GM23338 (cell line): ENCODE measurements at regions not wholly inside any gene's neighbourhood (a gene's known extent, or its start where the extent isn't known, plus 50 kb on each side); places are given as distances from the start of the nearest gene placed in this dataset.

ENCODE experiments used
- ATAC-seq: fragments of 200-7000 bp; cut with Tn5 transposase; 3 replicates; pipeline ENCODE4 v1.9.1; 2020
- DNase-seq: peaks from one replicate; pipeline ENCODE4 v3.0.0-alpha.2; 2015; ENCODE audit warnings: low spot score
- H2AFZ ChIP-seq: fragments of 200-600 bp; sonication (generic); 2 replicates; pipeline ENCODE4 v1.8.0; 2016; ENCODE audit warnings: antibody characterized with exemption, mild to moderate bottlenecking, moderate library complexity
- H3F3A ChIP-seq: fragments of 200-600 bp; sonication (generic); replicated peaks from 2 replicates; pipeline ENCODE4 v1.8.0; 2017; ENCODE audit warnings: antibody characterized with exemption, mixed run types, low read depth
- H3K27ac ChIP-seq: fragments of 200-600 bp; sonication (generic); 2 replicates; pipeline ENCODE4 v1.6.1; 2016; ENCODE audit warnings: low read depth
- H3K27me3 ChIP-seq: fragments of 200-600 bp; sonication (generic); 2 replicates; pipeline ENCODE4 v1.8.0; 2016; ENCODE audit warnings: mild to moderate bottlenecking, mixed run types, moderate library complexity; ENCODE audit not compliant: insufficient read depth
- H3K36me3 ChIP-seq: fragments of 200-600 bp; sonication (generic); 2 replicates; pipeline ENCODE4 v1.8.0; 2016; ENCODE audit warnings: mild to moderate bottlenecking; ENCODE audit not compliant: insufficient read depth
- H3K4me1 ChIP-seq: fragments of 200-600 bp; sonication (generic); 2 replicates; pipeline ENCODE4 v1.8.0; 2016; ENCODE audit warnings: mild to moderate bottlenecking, moderate library complexity; ENCODE audit not compliant: insufficient read depth
- H3K4me2 ChIP-seq: fragments of 200-600 bp; sonication (generic); 2 replicates; pipeline ENCODE4 v1.7.1; 2017; ENCODE audit warnings: mixed run types
- H3K4me3 ChIP-seq: fragments of 200-600 bp; sonication (generic); 2 replicates; pipeline ENCODE4 v1.6.1; 2016; ENCODE audit warnings: mixed run types
- H3K79me2 ChIP-seq: fragments of 200-600 bp; sonication (generic); replicated peaks from 2 replicates; pipeline ENCODE4 v1.8.0; 2017; ENCODE audit warnings: mild to moderate bottlenecking; ENCODE audit not compliant: insufficient read depth
- H3K9me2 ChIP-seq: fragments of 200-600 bp; sonication (generic); 2 replicates; pipeline ENCODE4 v1.8.0; 2017; ENCODE audit not compliant: insufficient read depth
- H4K20me1 ChIP-seq: fragments of 200-600 bp; sonication (generic); replicated peaks from 2 replicates; pipeline ENCODE4 v1.8.0; 2017; ENCODE audit warnings: mild to moderate bottlenecking; ENCODE audit not compliant: insufficient read depth
- H3K27ac Mint-ChIP-seq: 2 replicates; pipeline ENCODE4 v1.8.0; 2020; ENCODE audit warnings: inconsistent platforms, mild to moderate bottlenecking, moderate library complexity, mixed read lengths
- H3K27me3 Mint-ChIP-seq: 3 replicates; pipeline ENCODE4 v1.8.0; 2022; ENCODE audit warnings: low read depth, mild to moderate bottlenecking, moderate library complexity, mixed read lengths, inconsistent platforms; ENCODE audit not compliant: insufficient read depth, poor library complexity
- H3K36me3 Mint-ChIP-seq: 3 replicates; pipeline ENCODE4 v1.8.0; 2021; ENCODE audit warnings: low read depth, mild to moderate bottlenecking, inconsistent platforms, moderate library complexity, mixed read lengths
- H3K4me1 Mint-ChIP-seq: 3 replicates; pipeline ENCODE4 v1.8.0; 2020; ENCODE audit warnings: mild to moderate bottlenecking, inconsistent platforms, mixed read lengths
- H3K4me3 Mint-ChIP-seq: 3 replicates; pipeline ENCODE4 v1.8.0; 2021; ENCODE audit warnings: moderate library complexity, mild to moderate bottlenecking, inconsistent platforms, mixed read lengths
- H3K9me3 Mint-ChIP-seq: 3 replicates; pipeline ENCODE4 v1.8.0; 2020; ENCODE audit warnings: moderate library complexity, mild to moderate bottlenecking, inconsistent platforms, mixed read lengths
- CREB1 ChIP-seq: fragments of 250-450 bp; sonication (Bioruptor Pico); IDR thresholded peaks from 2 replicates; pipeline ENCODE4 v1.5.0; 2020; ENCODE audit warnings: low read depth, mild to moderate bottlenecking, moderate library complexity
- EZH2phosphoT487 ChIP-seq: fragments of 200-600 bp; sonication (generic); IDR thresholded peaks from one replicate; pipeline ENCODE4 v1.8.1; 2018; ENCODE audit warnings: antibody characterized with exemption; ENCODE audit not compliant: unreplicated experiment
- JUNB ChIP-seq: IDR thresholded peaks from one replicate; pipeline ENCODE4 v1.6.1; 2016; ENCODE audit warnings: antibody characterized with exemption; ENCODE audit not compliant: unreplicated experiment
- NANOG ChIP-seq: IDR thresholded peaks from 2 replicates; pipeline ENCODE4 v1.6.1; 2016; ENCODE audit warnings: antibody characterized with exemption, borderline replicate concordance
- POLR2AphosphoS5 ChIP-seq: IDR thresholded peaks from 2 replicates; pipeline ENCODE4 v1.6.1; 2016; ENCODE audit warnings: antibody characterized with exemption, low read depth
- STAT1 ChIP-seq: IDR thresholded peaks from one replicate; pipeline ENCODE4 v1.6.1; 2016; ENCODE audit warnings: antibody characterized with exemption; ENCODE audit not compliant: unreplicated experiment
- ZNF114 ChIP-seq: fragments of 250-450 bp; sonication (Bioruptor Pico); IDR thresholded peaks from 2 replicates; pipeline ENCODE4 v1.5.0; 2020; ENCODE audit warnings: mild to moderate bottlenecking, moderate library complexity
- ZNF331 ChIP-seq: fragments of 250-450 bp; sonication (Bioruptor Pico); IDR thresholded peaks from 2 replicates; pipeline ENCODE4 v1.5.0; 2020; ENCODE audit warnings: low read depth, mild to moderate bottlenecking, moderate library complexity
- TF ChIP-seq, protein P1 (sequence below): fragments of 250-450 bp; sonication (Bioruptor Pico); IDR thresholded peaks from 2 replicates; pipeline ENCODE4 v1.5.0; 2020; ENCODE audit warnings: mild to moderate bottlenecking, moderate library complexity
- TF ChIP-seq, protein P2 (sequence below), 2 experiments: fragments of 200-600 bp in 1 of 2; sonication (generic) in 1 of 2; conservative IDR thresholded peaks; 2 replicates each; pipeline versions ENCODE4 v1.5.1 to v1.6.1; 2016 to 2017; ENCODE audit warnings: antibody characterized with exemption in 2 of 2, low read depth in 2 of 2, mild to moderate bottlenecking in 2 of 2, moderate library complexity in 1 of 2
- TF ChIP-seq, protein P3 (sequence below): IDR thresholded peaks from one replicate; pipeline ENCODE4 v1.6.1; 2018; ENCODE audit warnings: antibody characterized with exemption; ENCODE audit not compliant: unreplicated experiment
- TF ChIP-seq, protein P4 (sequence below): IDR thresholded peaks from 2 replicates; pipeline ENCODE4 v1.6.1; 2016; ENCODE audit warnings: antibody characterized with exemption

DNA sequence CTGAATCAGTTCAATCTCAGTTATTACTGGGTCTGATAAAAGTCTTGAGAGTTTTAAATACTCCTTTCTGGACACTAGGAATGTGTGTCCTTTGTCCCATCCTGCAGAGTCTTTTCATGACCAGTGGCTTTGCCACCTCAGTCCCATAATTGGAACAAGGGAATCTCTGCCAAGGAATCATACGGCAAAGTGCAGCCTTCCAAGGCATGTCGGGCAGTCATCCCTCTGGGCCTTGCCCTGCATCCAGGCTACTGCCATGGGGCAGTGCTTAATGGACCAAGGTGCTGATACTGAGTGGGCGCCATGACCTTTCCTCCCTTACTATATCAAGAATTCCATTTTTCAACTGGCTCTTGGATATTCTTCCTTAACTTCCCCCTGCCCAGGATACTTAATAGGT is 195.3 kb downstream of the ZC3H11B start:
- no peak overlapping the region for H3K4me2 ChIP-seq
- no peaks in the 10 kb centered on the region for H3K4me1 Mint-ChIP-seq
- no peaks in the 10 kb centered on the region for H3K9me2 ChIP-seq
- no peaks in the 10 kb centered on the region for H3K27me3 Mint-ChIP-seq
- no peaks in the 10 kb centered on the region for H3K79me2 ChIP-seq
- no peaks in the 10 kb centered on the region for H3F3A ChIP-seq
- H3K36me3 ChIP-seq: no peaks in the 10 kb centered on the region
- H3K27ac ChIP-seq: no peak overlapping the region
- H4K20me1 ChIP-seq: no peaks in the 10 kb centered on the region
- H2AFZ ChIP-seq: no peak overlapping the region
- no peak for ATAC-seq
- no peaks in the 10 kb centered on the region for H3K9me3 Mint-ChIP-seq
- no peak for DNase-seq
- no peak overlapping the region for H3K4me3 ChIP-seq
- TF ChIP-seq JUNB: no peak
- no peak for TF ChIP-seq POLR2AphosphoS5
- TF ChIP-seq, protein P1, sequence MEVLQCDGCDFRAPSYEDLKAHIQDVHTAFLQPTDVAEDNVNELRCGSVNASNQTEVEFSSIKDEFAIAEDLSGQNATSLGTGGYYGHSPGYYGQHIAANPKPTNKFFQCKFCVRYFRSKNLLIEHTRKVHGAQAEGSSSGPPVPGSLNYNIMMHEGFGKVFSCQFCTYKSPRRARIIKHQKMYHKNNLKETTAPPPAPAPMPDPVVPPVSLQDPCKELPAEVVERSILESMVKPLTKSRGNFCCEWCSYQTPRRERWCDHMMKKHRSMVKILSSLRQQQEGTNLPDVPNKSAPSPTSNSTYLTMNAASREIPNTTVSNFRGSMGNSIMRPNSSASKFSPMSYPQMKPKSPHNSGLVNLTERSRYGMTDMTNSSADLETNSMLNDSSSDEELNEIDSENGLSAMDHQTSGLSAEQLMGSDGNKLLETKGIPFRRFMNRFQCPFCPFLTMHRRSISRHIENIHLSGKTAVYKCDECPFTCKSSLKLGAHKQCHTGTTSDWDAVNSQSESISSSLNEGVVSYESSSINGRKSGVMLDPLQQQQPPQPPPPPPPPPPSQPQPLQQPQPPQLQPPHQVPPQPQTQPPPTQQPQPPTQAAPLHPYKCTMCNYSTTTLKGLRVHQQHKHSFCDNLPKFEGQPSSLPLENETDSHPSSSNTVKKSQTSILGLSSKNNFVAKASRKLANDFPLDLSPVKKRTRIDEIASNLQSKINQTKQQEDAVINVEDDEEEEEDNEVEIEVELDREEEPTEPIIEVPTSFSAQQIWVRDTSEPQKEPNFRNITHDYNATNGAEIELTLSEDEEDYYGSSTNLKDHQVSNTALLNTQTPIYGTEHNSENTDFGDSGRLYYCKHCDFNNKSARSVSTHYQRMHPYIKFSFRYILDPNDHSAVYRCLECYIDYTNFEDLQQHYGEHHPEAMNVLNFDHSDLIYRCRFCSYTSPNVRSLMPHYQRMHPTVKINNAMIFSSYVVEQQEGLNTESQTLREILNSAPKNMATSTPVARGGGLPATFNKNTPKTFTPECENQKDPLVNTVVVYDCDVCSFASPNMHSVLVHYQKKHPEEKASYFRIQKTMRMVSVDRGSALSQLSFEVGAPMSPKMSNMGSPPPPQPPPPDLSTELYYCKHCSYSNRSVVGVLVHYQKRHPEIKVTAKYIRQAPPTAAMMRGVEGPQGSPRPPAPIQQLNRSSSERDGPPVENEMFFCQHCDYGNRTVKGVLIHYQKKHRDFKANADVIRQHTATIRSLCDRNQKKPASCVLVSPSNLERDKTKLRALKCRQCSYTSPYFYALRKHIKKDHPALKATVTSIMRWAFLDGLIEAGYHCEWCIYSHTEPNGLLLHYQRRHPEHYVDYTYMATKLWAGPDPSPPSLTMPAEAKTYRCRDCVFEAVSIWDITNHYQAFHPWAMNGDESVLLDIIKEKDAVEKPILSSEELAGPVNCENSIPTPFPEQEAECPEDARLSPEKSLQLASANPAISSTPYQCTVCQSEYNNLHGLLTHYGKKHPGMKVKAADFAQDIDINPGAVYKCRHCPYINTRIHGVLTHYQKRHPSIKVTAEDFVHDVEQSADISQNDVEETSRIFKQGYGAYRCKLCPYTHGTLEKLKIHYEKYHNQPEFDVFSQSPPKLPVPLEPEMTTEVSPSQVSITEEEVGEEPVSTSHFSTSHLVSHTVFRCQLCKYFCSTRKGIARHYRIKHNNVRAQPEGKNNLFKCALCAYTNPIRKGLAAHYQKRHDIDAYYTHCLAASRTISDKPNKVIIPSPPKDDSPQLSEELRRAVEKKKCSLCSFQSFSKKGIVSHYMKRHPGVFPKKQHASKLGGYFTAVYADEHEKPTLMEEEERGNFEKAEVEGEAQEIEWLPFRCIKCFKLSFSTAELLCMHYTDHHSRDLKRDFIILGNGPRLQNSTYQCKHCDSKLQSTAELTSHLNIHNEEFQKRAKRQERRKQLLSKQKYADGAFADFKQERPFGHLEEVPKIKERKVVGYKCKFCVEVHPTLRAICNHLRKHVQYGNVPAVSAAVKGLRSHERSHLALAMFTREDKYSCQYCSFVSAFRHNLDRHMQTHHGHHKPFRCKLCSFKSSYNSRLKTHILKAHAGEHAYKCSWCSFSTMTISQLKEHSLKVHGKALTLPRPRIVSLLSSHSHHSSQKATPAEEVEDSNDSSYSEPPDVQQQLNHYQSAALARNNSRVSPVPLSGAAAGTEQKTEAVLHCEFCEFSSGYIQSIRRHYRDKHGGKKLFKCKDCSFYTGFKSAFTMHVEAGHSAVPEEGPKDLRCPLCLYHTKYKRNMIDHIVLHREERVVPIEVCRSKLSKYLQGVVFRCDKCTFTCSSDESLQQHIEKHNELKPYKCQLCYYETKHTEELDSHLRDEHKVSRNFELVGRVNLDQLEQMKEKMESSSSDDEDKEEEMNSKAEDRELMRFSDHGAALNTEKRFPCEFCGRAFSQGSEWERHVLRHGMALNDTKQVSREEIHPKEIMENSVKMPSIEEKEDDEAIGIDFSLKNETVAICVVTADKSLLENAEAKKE (CRISPR knock-in tag): no peak
- no peak for TF ChIP-seq ZNF331
- TF ChIP-seq, protein P2, sequence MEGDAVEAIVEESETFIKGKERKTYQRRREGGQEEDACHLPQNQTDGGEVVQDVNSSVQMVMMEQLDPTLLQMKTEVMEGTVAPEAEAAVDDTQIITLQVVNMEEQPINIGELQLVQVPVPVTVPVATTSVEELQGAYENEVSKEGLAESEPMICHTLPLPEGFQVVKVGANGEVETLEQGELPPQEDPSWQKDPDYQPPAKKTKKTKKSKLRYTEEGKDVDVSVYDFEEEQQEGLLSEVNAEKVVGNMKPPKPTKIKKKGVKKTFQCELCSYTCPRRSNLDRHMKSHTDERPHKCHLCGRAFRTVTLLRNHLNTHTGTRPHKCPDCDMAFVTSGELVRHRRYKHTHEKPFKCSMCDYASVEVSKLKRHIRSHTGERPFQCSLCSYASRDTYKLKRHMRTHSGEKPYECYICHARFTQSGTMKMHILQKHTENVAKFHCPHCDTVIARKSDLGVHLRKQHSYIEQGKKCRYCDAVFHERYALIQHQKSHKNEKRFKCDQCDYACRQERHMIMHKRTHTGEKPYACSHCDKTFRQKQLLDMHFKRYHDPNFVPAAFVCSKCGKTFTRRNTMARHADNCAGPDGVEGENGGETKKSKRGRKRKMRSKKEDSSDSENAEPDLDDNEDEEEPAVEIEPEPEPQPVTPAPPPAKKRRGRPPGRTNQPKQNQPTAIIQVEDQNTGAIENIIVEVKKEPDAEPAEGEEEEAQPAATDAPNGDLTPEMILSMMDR (conservative IDR thresholded peaks at IDR 0.05; ENCODE audit: low read depth in 2 of 2): no peak
- no peak for TF ChIP-seq NANOG
- no peak for TF ChIP-seq EZH2phosphoT487
- TF ChIP-seq, protein P3, sequence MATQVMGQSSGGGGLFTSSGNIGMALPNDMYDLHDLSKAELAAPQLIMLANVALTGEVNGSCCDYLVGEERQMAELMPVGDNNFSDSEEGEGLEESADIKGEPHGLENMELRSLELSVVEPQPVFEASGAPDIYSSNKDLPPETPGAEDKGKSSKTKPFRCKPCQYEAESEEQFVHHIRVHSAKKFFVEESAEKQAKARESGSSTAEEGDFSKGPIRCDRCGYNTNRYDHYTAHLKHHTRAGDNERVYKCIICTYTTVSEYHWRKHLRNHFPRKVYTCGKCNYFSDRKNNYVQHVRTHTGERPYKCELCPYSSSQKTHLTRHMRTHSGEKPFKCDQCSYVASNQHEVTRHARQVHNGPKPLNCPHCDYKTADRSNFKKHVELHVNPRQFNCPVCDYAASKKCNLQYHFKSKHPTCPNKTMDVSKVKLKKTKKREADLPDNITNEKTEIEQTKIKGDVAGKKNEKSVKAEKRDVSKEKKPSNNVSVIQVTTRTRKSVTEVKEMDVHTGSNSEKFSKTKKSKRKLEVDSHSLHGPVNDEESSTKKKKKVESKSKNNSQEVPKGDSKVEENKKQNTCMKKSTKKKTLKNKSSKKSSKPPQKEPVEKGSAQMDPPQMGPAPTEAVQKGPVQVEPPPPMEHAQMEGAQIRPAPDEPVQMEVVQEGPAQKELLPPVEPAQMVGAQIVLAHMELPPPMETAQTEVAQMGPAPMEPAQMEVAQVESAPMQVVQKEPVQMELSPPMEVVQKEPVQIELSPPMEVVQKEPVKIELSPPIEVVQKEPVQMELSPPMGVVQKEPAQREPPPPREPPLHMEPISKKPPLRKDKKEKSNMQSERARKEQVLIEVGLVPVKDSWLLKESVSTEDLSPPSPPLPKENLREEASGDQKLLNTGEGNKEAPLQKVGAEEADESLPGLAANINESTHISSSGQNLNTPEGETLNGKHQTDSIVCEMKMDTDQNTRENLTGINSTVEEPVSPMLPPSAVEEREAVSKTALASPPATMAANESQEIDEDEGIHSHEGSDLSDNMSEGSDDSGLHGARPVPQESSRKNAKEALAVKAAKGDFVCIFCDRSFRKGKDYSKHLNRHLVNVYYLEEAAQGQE: no peak
- no peak for TF ChIP-seq CREB1 (CRISPR knock-in tag)
- no peak for TF ChIP-seq ZNF114 (CRISPR knock-in tag)
- TF ChIP-seq, protein P4, sequence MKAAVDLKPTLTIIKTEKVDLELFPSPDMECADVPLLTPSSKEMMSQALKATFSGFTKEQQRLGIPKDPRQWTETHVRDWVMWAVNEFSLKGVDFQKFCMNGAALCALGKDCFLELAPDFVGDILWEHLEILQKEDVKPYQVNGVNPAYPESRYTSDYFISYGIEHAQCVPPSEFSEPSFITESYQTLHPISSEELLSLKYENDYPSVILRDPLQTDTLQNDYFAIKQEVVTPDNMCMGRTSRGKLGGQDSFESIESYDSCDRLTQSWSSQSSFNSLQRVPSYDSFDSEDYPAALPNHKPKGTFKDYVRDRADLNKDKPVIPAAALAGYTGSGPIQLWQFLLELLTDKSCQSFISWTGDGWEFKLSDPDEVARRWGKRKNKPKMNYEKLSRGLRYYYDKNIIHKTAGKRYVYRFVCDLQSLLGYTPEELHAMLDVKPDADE: no peak
- TF ChIP-seq STAT1: no peak
- no peak overlapping the region for H3K27ac Mint-ChIP-seq
- no peaks in the 10 kb centered on the region for H3K4me1 ChIP-seq
- no peaks in the 10 kb centered on the region for H3K27me3 ChIP-seq
- H3K4me3 Mint-ChIP-seq: no peak overlapping the region
- H3K36me3 Mint-ChIP-seq: no peaks in the 10 kb centered on the region
